GM18873 (cell line): ENCODE measurements at regions not wholly inside any gene's neighbourhood (a gene's known extent, or its start where the extent isn't known, plus 50 kb on each side); places are given as distances from the start of the nearest gene placed in this dataset.
A peak's percentile ranks its signal among the peaks of the same experiment; 100 is the strongest.

Experiments used
- ATAC-seq: cut with Tn5 transposase; IDR thresholded peaks from one replicate; pipeline ENCODE4 v1.9.1; 2021; ENCODE audit warnings: mild to moderate bottlenecking, moderate library complexity, moderate number of reproducible peaks; ENCODE audit not compliant: unreplicated experiment, low FRiP score

DNA sequence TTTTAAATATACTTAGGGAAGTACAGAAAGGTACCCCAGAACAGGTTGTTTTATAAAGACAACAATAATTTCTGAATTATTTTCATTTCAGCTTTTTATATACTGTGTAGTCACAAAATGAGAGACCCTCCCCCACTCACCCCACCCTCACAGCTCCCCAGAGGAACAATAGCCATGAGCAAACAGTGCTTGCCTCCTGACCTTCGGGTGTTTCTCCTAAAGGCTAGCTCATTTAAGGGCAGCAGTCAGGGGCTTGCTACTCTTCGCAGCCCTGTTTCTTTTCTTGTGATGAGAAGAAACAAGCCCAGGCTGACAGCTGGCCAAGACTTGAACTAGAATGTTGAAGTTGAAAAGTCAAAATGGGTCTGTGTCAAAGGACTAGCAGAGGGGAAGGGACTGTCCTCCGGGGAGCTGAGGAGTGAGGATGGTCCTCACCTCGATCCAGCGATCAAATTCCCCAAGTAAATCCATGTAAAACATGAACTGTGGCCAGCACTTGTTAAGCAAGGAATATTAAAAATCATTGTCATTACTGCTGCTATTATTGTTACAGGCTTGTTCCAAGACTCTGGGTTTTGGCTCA is 133.8 kb upstream of the ARHGAP5 start:
- ATAC-seq: no peak

DNA sequence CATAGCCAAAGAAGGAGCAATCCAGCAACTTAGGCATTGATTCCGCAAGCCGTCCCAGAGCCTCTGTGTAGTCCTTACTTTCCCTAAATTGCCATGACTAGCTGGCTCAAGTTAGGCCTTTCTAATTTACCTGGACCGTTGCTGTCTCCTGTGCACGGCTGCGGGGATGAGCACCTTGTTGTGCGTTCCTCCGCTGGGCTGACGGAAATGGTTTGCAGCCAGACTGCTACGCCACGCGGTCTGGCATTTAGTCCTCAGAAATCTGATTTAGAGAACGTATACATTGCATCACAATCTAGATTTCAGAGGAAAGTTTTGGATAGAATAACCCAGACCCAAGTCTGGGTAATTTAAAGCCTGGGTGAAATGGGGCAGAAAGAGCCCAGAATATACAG is 133.2 kb upstream of the ARHGAP5 start:
- no peak for ATAC-seq

- ATAC-seq: no peak
These were observed 132.6 kb upstream of the ARHGAP5 start for GRCh38 chr14:31944256-31945073.

GRCh38 chr14:31945074-31945613 is 132.0 kb upstream of the ARHGAP5 start:
- ATAC-seq: peak; percentile 72

- no peak for ATAC-seq
These were observed 131.4 kb upstream of the ARHGAP5 start for GRCh38 chr14:31945701-31946100.

DNA sequence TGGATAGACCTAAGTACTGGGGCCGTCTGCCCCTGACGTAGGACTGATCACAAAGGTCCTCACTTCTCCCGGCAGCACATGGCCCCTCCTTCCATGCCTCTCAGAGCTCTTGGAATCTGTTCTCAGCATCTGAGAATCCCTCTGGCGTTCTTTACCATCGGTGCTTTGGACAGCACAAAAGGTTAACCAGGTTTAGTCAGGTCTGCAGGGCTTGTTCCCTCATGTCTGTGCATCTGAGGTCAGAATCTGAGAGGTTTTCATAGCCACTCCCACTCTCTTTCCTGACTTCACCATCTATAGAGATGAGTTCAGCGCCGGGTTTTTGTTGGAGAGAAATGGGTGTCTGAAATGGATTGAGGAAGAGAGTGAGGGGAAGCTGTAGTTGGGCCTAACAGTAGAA is 130.0 kb upstream of the ARHGAP5 start:
- no peak for ATAC-seq

GRCh38 chr14:31947680-31948595 is 129.2 kb upstream of the ARHGAP5 start:
- ATAC-seq: no peak

DNA sequence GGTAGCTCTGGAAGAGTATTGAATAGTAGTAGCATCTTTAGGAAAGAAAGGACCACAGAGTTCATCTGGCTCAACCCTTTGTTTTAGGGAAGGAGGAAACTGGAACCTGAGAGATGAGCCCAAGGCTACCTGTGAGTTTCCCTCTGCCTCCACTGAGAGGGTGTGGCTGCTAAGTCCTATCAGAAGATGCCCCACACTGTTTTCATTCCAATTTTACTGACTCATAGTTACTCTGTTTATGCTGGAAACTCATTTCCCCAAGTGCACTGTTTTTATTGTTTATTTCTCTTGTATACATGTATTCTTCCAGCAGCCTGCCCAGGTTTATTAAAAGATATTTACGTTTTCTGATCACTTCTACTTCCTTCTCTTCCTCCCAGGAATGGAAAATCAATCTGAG is 127.4 kb upstream of the ARHGAP5 start:
- ATAC-seq: no peak

DNA sequence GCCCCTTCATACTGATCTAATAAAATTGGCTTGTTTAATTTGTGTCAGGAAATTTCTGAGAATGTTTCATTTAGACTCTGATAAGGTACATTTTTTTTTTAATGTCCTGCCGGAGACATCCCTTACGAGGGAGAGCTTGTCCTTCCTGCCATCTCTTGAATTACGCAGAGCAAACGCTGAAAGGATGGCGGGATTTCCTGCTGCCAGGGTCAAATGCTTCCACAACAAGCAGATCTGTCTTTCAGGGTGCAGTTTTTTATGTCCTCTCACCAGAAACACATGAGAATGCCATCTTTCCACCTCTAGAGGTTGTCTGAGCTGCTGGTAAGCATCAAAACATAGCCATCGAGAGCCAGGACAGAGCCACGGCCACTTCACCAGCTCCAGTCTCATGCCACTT is 126.8 kb upstream of the ARHGAP5 start:
- no peak for ATAC-seq

- no peak for ATAC-seq
These were observed 126.1 kb upstream of the ARHGAP5 start for GRCh38 chr14:31950764-31951637.

DNA sequence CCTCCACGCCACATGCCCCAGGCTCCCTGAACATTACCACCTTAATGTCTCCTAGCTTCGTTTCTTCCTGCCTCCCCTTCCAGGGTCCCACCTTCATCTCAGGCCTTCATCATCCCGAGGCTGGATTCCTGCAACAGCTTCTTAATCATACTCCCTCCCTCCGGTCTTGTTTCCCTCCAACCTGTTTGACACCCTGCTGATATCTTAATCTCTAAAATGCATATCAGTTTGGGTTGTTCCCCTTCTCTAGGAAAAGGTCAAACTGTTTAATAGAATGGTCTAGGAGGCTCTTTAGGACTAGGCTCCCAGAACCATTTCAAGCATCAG is 125.5 kb upstream of the ARHGAP5 start:
- no peak for ATAC-seq

DNA sequence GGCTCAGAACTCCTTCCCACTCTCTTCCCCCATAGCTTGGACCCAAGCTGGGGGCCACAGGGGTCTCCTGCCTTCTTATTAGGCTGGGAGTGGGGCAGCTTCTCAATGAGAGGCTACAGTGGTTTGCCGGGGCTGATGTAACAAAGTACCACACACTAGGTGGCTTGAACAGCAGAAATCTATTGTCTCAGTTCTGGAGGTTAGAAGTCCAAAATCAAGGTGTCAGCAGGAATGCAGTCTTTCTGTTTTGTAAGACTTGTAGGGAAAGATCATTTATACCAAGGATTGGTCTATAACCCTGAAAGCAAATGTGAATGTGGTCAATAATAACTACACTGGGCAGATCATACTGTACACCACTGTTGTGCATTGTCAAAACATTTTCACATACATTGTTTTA is 124.5 kb upstream of the ARHGAP5 start:
- no peak for ATAC-seq

- ATAC-seq: no peak
These were observed 123.9 kb upstream of the ARHGAP5 start for GRCh38 chr14:31953210-31953609.

DNA sequence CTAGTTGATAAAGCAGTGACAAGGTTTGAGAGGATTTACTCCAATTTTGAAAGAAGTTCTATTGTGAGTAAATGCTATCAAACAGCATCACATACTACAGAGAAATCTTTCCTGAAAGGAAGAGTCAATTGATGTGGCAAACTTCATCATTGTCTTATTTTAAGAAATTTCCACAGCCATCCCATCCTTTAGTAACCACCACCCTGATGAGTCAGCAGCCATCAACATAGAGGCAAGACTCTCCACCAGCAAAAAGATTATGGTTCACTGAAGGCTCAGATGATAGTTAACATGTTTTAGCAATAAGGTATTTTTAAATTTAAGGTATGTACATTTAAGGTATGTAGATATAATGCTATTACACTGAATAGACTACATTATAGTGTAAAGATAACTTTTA is 122.1 kb upstream of the ARHGAP5 start:
- no peak for ATAC-seq

- no peak for ATAC-seq
These were observed 121.0 kb upstream of the ARHGAP5 start for GRCh38 chr14:31955936-31956579.

GRCh38 chr14:31957565-31957964 is 119.5 kb upstream of the ARHGAP5 start:
- no peak for ATAC-seq

DNA sequence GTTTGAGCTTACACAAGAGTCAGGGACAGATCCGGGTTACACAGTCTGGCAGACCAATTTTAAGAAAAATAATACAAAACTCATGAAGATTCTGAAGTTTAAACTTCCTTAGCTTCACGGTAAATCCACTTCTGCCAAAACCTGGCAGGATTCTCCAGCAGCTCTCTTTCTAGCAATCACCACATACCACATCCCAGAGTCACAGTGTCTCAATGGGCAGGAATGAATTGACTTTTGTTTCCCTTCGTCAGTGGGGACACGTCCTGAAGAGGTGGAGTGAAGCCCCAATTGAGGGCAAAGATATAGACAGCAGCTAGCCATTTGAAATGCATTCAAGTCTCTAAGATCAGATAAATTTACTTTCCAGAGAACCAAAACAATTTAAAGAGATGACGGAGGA is 117.1 kb upstream of the ARHGAP5 start:
- ATAC-seq: no peak

- no peak for ATAC-seq
These were observed 115.2 kb upstream of the ARHGAP5 start for GRCh38 chr14:31961896-31962295.

DNA sequence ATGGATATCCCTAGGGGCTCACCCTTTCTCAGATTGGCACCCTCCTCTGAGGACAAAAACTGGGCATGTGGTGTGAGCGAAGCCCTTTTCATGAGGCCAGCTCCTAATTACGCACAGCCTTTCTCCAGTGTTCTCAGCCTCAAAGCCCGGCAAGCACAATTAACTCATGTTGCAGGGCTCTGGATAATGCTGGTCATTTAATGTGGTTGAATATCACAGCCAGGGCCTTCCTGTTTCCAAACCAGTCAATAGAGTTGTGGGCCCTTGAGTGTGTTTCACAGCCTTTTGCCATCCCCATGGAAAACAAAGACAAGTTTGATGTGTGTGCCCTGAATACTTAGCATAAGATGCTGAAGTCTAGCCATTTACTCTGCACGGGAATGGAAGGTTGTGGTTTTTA is 114.2 kb upstream of the ARHGAP5 start:
- ATAC-seq: no peak

- ATAC-seq: no peak
These were observed 113.5 kb upstream of the ARHGAP5 start for GRCh38 chr14:31963587-31963986.
